C4-2B (cell line): ENCODE measurements at regions not wholly inside any gene's neighbourhood (a gene's known extent, or its start where the extent isn't known, plus 50 kb on each side); places are given as distances from the start of the nearest gene placed in this dataset.

Experiments
- CTCF ChIP-seq: fragments of 450-650 bp; conservative IDR thresholded peaks from 2 replicates; pipeline ENCODE4 v1.5.1; 2017; ENCODE audit warnings: mild to moderate bottlenecking
- ZFX ChIP-seq: fragments of 450-650 bp; IDR thresholded peaks from 2 replicates; pipeline ENCODE4 v1.6.1; 2017

DNA sequence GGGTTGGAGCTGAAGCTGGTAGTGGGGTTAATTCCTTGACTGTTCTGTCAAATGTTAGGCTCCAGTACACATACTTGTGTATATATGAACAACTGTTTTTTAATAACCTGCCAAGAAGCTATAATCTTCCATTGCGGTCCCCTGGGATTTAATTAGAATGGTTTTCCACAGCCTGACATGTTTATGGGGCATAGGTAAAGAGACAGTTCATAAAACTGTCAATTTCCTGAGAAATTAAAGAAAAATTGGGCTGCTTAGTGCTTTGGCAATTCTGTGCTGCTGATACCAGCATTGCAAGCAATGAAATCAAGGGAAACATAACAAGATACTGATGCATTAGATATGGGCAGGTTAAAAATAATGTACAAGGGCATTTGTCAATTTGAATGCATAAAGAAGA is 314.1 kb upstream of the SLC35B3 start:
- no peak for TF ChIP-seq CTCF
- TF ChIP-seq ZFX, result no peak
